ENCODE measurements at regions not wholly inside any gene's neighbourhood (a gene's known extent, or its start where the extent isn't known, plus 50 kb on each side); places are given as distances from the start of the nearest gene placed in this dataset.
"Not testable (repeated sequence)": the region's sequence is repeated elsewhere in the genome, so short reads cannot be mapped to it uniquely, and the experiment has no call there.

DNA sequence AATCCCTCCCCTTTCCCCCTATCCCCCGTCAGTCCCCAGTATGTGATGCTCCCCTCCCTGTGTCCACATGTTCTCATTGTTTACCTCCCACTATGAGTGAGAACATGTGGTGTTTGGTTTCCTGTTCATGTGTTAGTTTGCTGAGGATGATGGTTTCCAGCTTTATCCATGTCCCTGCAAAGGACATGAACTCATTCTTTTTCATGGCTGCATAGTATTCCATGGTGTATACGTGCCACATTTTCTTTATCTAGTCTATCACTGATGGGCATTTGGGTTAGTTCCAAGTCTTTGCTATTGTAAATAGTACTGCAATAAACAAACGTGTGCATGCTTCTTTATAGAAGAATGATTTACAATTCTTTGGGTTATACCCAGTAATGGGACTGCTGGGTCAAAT is 165.6 kb upstream of the TENM4 start:
- not testable (repeated sequence) for H3K4me3 ChIP-seq (ENCODE audit: low read depth in 1 of 3, low read length in 3 of 3); DNase-seq; H3K9me3 ChIP-seq (ENCODE audit: control insufficient read depth in 2 of 2, insufficient read depth in 1 of 2, low read depth in 1 of 2, low read length in 1 of 2); FAIRE-seq; H3K4me1 ChIP-seq (ENCODE audit: control insufficient read depth in 3 of 3, insufficient read depth in 2 of 3, low read depth in 1 of 3, low read length in 2 of 3); H3K27ac ChIP-seq (ENCODE audit: low read depth in 1 of 3, low read length in 2 of 3); H3K27me3 ChIP-seq (ENCODE audit: control insufficient read depth in 3 of 3, insufficient read depth in 3 of 3, low read length in 3 of 3); H3K36me3 ChIP-seq (ENCODE audit: control insufficient read depth in 3 of 3, insufficient read depth in 2 of 3, low read depth in 1 of 3, low read length in 3 of 3)
- WGBS, 3 donors = 72 to 74% (median 73%) methylated on average over 3 of the region's 3 CpGs

DNA sequence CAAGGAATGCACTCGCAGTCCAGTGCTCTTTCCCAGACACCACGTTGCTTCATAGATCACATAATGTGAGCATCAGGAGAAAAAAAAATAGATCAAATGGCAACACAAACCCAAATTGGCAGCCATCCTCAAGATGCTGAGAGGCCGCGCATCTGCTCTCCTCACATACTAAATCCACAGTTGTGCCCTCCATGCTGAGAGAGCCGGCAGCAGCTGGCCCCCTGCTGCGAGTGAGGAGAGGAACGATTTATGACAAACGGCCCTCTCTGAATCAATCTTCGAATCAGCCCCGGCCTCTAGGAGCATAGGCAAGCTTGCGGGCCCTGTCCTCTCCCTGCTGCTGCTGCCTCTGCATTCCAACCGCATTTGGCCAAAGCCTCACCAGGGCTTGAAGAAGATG is 159.9 kb upstream of the TENM4 start:
- no peaks in the 10 kb centered on the region for H3K9me3 ChIP-seq (ENCODE audit: control insufficient read depth in 2 of 2, insufficient read depth in 1 of 2, low read depth in 1 of 2, low read length in 1 of 2)
- H3K27me3 ChIP-seq (ENCODE audit: control insufficient read depth in 3 of 3, insufficient read depth in 3 of 3, low read length in 3 of 3) = no peaks in the 10 kb centered on the region
- H3K4me3 ChIP-seq (ENCODE audit: low read depth in 1 of 3, low read length in 3 of 3) = no peak overlapping the region
- H3K36me3 ChIP-seq (ENCODE audit: control insufficient read depth in 3 of 3, insufficient read depth in 2 of 3, low read depth in 1 of 3, low read length in 3 of 3) = no peaks in the 10 kb centered on the region
- FAIRE-seq (no peak), DNase-seq (no peak)
- 63 to 77% (median 76%) methylated on average over 12 of the region's 12 CpGs for WGBS, 3 donors
- H3K4me1 ChIP-seq (ENCODE audit: control insufficient read depth in 3 of 3, insufficient read depth in 2 of 3, low read depth in 1 of 3, low read length in 2 of 3) = no peaks in the 10 kb centered on the region
- no peak overlapping the region for H3K27ac ChIP-seq (ENCODE audit: low read depth in 1 of 3, low read length in 2 of 3)

DNA sequence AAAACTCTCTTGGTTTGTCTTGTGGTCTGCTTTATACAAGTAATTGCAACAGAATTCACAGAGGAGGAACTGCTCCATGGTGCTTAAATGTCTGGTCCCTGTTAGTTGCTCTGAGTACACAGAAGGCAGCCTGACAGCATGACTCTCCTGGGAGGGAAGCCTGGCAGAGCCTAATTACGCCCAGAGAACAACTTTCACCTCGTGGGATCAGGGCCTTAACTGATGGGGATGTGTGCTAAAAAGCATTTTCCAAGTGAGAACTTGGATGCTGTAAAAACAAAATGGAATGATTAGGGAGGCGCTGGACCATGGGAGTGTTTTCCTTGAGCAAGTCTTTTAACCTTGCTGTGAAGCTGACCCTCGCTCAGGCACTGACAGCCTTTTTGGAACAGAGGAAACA is 154.0 kb upstream of the TENM4 start:
- no peak for DNase-seq
- 46 to 49% (median 49%) methylated on average over 4 of the region's 4 CpGs for WGBS, 3 donors
- no peaks in the 10 kb centered on the region for H3K9me3 ChIP-seq (ENCODE audit: control insufficient read depth in 2 of 2, insufficient read depth in 1 of 2, low read depth in 1 of 2, low read length in 1 of 2)
- no peaks in the 10 kb centered on the region for H3K27me3 ChIP-seq (ENCODE audit: control insufficient read depth in 3 of 3, insufficient read depth in 3 of 3, low read length in 3 of 3)
- no peak for FAIRE-seq
- H3K36me3 ChIP-seq (ENCODE audit: control insufficient read depth in 3 of 3, insufficient read depth in 2 of 3, low read depth in 1 of 3, low read length in 3 of 3) = no peaks in the 10 kb centered on the region
- no peaks in the 10 kb centered on the region for H3K4me1 ChIP-seq (ENCODE audit: control insufficient read depth in 3 of 3, insufficient read depth in 2 of 3, low read depth in 1 of 3, low read length in 2 of 3)
- no peak overlapping the region for H3K4me3 ChIP-seq (ENCODE audit: low read depth in 1 of 3, low read length in 3 of 3)
- H3K27ac ChIP-seq (ENCODE audit: low read depth in 1 of 3, low read length in 2 of 3) = no peak overlapping the region

DNA sequence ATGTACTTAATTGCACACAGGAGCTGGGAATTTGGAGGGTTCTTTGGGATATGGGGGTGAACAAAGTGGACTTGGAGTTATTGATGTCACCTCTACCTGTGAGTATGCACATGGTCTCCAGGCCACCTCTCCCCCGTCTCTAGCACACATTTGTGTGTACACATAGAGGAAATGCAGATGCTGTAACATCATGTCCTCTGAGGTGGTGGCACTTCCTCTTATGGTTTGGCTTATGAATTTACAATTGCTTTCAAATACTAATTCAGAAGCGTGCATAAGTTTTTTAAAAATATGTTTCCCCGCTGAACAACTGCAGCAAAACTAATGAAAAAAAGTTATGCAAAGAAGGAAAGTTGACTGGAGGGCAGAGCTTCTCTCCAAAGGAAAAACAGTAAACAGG is 152.0 kb upstream of the TENM4 start:
- H3K36me3 ChIP-seq (ENCODE audit: control insufficient read depth in 3 of 3, insufficient read depth in 2 of 3, low read depth in 1 of 3, low read length in 3 of 3) = no peaks in the 10 kb centered on the region
- no peaks in the 10 kb centered on the region for H3K27me3 ChIP-seq (ENCODE audit: control insufficient read depth in 3 of 3, insufficient read depth in 3 of 3, low read length in 3 of 3)
- 58 to 90% (median 75%) methylated on average over 3 of the region's 3 CpGs for WGBS, 3 donors
- no peak for DNase-seq
- FAIRE-seq = no peak
- no peak overlapping the region for H3K4me3 ChIP-seq (ENCODE audit: low read depth in 1 of 3, low read length in 3 of 3)
- H3K4me1 ChIP-seq (ENCODE audit: control insufficient read depth in 3 of 3, insufficient read depth in 2 of 3, low read depth in 1 of 3, low read length in 2 of 3) = no peaks in the 10 kb centered on the region
- no peak overlapping the region for H3K27ac ChIP-seq (ENCODE audit: low read depth in 1 of 3, low read length in 2 of 3)
- no peaks in the 10 kb centered on the region for H3K9me3 ChIP-seq (ENCODE audit: control insufficient read depth in 2 of 2, insufficient read depth in 1 of 2, low read depth in 1 of 2, low read length in 1 of 2)

DNA sequence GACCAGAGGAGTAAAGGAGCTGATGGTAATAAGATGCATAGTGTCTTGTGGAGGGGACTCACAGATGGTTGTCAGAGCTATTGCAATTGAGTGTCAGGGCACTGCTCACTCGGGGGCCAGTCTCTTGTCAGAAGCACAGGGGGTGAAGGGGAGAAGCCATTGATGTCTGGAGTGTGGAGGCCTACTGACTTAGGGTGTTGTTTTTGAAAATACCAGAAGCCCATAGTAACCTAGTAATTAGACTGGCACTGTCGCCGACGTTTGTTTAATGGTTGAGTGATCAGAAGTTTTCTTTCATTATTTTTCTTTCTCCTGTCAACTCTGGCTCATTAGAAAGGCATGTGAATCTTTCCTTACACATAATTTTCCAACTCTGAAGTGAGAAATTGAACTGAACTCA is 151.6 kb upstream of the TENM4 start:
- H3K27ac ChIP-seq (ENCODE audit: low read depth in 1 of 3, low read length in 2 of 3) = no peak overlapping the region
- DNase-seq (no peak), FAIRE-seq (no peak)
- no peaks in the 10 kb centered on the region for H3K27me3 ChIP-seq (ENCODE audit: control insufficient read depth in 3 of 3, insufficient read depth in 3 of 3, low read length in 3 of 3)
- no peaks in the 10 kb centered on the region for H3K36me3 ChIP-seq (ENCODE audit: control insufficient read depth in 3 of 3, insufficient read depth in 2 of 3, low read depth in 1 of 3, low read length in 3 of 3)
- H3K4me1 ChIP-seq (ENCODE audit: control insufficient read depth in 3 of 3, insufficient read depth in 2 of 3, low read depth in 1 of 3, low read length in 2 of 3) = no peaks in the 10 kb centered on the region
- H3K9me3 ChIP-seq (ENCODE audit: control insufficient read depth in 2 of 2, insufficient read depth in 1 of 2, low read depth in 1 of 2, low read length in 1 of 2) = no peaks in the 10 kb centered on the region
- WGBS, 3 donors = 55 to 70% (median 58%) methylated on average over 4 of the region's 4 CpGs
- no peak overlapping the region for H3K4me3 ChIP-seq (ENCODE audit: low read depth in 1 of 3, low read length in 3 of 3)

DNA sequence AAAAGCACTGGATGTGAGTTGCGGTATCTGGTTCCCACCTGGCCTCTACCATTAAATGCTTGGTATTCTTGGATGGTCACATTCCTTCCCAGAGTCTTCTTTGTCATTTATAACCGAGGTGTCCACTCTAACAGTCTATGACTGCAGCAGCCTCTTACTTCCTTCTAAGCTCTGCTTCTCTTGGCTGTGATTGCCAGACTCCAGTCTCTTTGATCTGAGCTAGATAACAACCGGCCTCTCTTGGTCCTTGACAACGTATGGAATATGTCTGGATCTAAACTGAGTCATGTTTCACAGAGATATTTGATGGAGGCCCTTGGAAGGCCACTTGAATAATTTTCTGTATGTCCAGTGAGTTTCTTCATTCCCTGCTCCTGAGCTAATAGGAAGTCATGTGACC is 141.6 kb upstream of the TENM4 start:
- no peaks in the 10 kb centered on the region for H3K4me1 ChIP-seq (ENCODE audit: control insufficient read depth in 3 of 3, insufficient read depth in 2 of 3, low read depth in 1 of 3, low read length in 2 of 3)
- H3K36me3 ChIP-seq (ENCODE audit: control insufficient read depth in 3 of 3, insufficient read depth in 2 of 3, low read depth in 1 of 3, low read length in 3 of 3) = no peaks in the 10 kb centered on the region
- H3K4me3 ChIP-seq (ENCODE audit: low read depth in 1 of 3, low read length in 3 of 3) = no peak overlapping the region
- WGBS, 3 donors = 64 to 73% (median 67%) methylated on average over 4 of the region's 4 CpGs
- FAIRE-seq (no peak), DNase-seq (no peak)
- H3K27me3 ChIP-seq (ENCODE audit: control insufficient read depth in 3 of 3, insufficient read depth in 3 of 3, low read length in 3 of 3) = no peaks in the 10 kb centered on the region
- no peak overlapping the region for H3K27ac ChIP-seq (ENCODE audit: low read depth in 1 of 3, low read length in 2 of 3)
- H3K9me3 ChIP-seq (ENCODE audit: control insufficient read depth in 2 of 2, insufficient read depth in 1 of 2, low read depth in 1 of 2, low read length in 1 of 2) = peaks cover 0 to 7% of the 10 kb centered on the region in 2 donors

DNA sequence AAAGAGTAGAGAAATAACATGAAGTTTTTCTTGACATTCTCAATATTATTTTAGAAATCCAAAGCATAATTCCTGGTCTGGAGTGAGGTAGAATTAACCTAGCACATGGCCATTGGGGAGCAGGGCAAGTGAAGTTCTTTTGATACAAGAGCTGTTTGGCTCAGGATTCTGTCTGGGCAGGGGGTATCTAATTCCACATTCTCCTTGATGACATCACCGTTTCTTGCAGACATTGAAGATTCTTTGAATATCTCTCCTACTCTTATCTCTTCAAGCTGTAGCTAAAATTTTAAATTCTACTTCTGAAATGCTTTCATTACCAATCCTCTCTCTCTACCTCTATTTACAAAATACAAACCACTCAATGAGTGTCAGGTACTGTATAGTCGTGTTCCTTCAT is 138.2 kb upstream of the TENM4 start:
- no peak overlapping the region for H3K4me3 ChIP-seq (ENCODE audit: low read depth in 1 of 3, low read length in 3 of 3)
- FAIRE-seq (no peak), DNase-seq (no peak)
- no peak overlapping the region for H3K27ac ChIP-seq (ENCODE audit: low read depth in 1 of 3, low read length in 2 of 3)
- H3K27me3 ChIP-seq (ENCODE audit: control insufficient read depth in 3 of 3, insufficient read depth in 3 of 3, low read length in 3 of 3) = no peaks in the 10 kb centered on the region
- WGBS, 3 donors = 75 to 81% (median 78%) methylated on average over 2 of the region's 2 CpGs
- no peaks in the 10 kb centered on the region for H3K36me3 ChIP-seq (ENCODE audit: control insufficient read depth in 3 of 3, insufficient read depth in 2 of 3, low read depth in 1 of 3, low read length in 3 of 3)
- H3K4me1 ChIP-seq (ENCODE audit: control insufficient read depth in 3 of 3, insufficient read depth in 2 of 3, low read depth in 1 of 3, low read length in 2 of 3) = peaks cover 0 to 5% (median 0%) of the 10 kb centered on the region in 3 donors
- H3K9me3 ChIP-seq (ENCODE audit: control insufficient read depth in 2 of 2, insufficient read depth in 1 of 2, low read depth in 1 of 2, low read length in 1 of 2) = no peaks in the 10 kb centered on the region

DNA sequence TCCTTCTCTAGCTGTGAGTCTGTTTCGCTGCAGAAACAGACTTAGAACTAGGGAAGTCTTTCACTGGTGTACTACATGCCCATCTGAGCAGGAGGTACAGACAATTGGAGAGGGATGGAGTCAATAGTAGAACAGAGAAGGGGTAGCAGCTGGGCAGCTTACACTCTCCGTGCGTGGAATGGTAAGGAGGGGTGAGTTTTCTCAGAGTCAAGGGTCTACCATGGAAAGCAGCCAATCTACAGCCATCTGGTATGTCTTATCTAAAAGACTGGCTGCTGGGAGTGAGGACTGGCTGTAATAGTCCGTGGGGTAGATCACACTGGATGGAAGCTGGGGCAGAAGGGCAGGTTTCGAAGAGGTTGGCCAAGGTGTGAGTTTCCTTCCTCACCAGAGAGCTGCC is 137.3 kb upstream of the TENM4 start:
- Histone ChIP-seq H3K4me3 (ENCODE audit: low read depth in 1 of 3, low read length in 3 of 3) (no peak overlapping the region), H3K27ac (ENCODE audit: low read depth in 1 of 3, low read length in 2 of 3) (no peak overlapping the region), H3K36me3 (ENCODE audit: control insufficient read depth in 3 of 3, insufficient read depth in 2 of 3, low read depth in 1 of 3, low read length in 3 of 3) (no peaks in the 10 kb centered on the region), H3K9me3 (ENCODE audit: control insufficient read depth in 2 of 2, insufficient read depth in 1 of 2, low read depth in 1 of 2, low read length in 1 of 2) (no peaks in the 10 kb centered on the region), H3K4me1 (ENCODE audit: control insufficient read depth in 3 of 3, insufficient read depth in 2 of 3, low read depth in 1 of 3, low read length in 2 of 3) (peaks cover 0 to 5% (median 0%) of the 10 kb centered on the region in 3 donors), H3K27me3 (ENCODE audit: control insufficient read depth in 3 of 3, insufficient read depth in 3 of 3, low read length in 3 of 3) (no peaks in the 10 kb centered on the region)
- WGBS, 3 donors = 56 to 70% (median 57%) methylated on average over 5 of the region's 5 CpGs
- DNase-seq = no peak
- no peak for FAIRE-seq

DNA sequence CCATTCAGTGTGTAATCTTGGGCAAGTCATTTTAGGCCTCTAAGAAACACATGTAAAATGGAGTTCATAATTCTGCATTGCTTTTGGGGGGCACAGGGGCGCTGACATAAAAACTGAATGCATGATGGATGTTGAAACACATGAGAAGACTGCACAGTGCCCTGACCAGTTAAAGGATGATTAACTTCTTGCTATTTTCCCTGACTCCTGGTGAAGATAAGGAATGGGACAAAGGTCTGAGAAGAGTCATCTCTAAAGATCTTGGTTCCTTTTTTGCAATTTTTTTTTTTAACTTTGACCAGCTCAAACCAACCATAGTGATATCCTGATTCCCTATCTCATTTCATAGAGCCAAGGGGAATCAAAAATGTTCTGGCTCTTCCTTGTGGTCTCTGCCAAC is 134.9 kb upstream of the TENM4 start:
- WGBS, 3 donors = 21 to 46% (median 27%) methylated on average over 1 of the region's 1 CpG
- Histone ChIP-seq H3K9me3 (ENCODE audit: control insufficient read depth in 2 of 2, insufficient read depth in 1 of 2, low read depth in 1 of 2, low read length in 1 of 2) (no peaks in the 10 kb centered on the region), H3K27ac (ENCODE audit: low read depth in 1 of 3, low read length in 2 of 3) (no peak overlapping the region), H3K4me3 (ENCODE audit: low read depth in 1 of 3, low read length in 3 of 3) (no peak overlapping the region), H3K4me1 (ENCODE audit: control insufficient read depth in 3 of 3, insufficient read depth in 2 of 3, low read depth in 1 of 3, low read length in 2 of 3) (peaks cover 0 to 5% (median 0%) of the 10 kb centered on the region in 3 donors), H3K27me3 (ENCODE audit: control insufficient read depth in 3 of 3, insufficient read depth in 3 of 3, low read length in 3 of 3) (no peaks in the 10 kb centered on the region), H3K36me3 (ENCODE audit: control insufficient read depth in 3 of 3, insufficient read depth in 2 of 3, low read depth in 1 of 3, low read length in 3 of 3) (no peaks in the 10 kb centered on the region)
- FAIRE-seq (no peak), DNase-seq (peak in 1 of 2 donors; percentile 65)

Measured in small intestine (tissue), 7 donors.